C4-2B (cell line): ENCODE measurements at regions not wholly inside any gene's neighbourhood (a gene's known extent, or its start where the extent isn't known, plus 50 kb on each side); places are given as distances from the start of the nearest gene placed in this dataset.
"Not testable (repeated sequence)": the region's sequence is repeated elsewhere in the genome, so short reads cannot be mapped to it uniquely, and the experiment has no call there.

Experiments used
- H3K27ac ChIP-seq: fragments of 450-650 bp; 2 replicates; pipeline ENCODE4 v1.5.1; 2017
- ZFX ChIP-seq: fragments of 450-650 bp; IDR thresholded peaks from 2 replicates; pipeline ENCODE4 v1.6.1; 2017
- TF ChIP-seq, protein P1 (sequence below): fragments of 450-650 bp; conservative IDR thresholded peaks from 2 replicates; pipeline ENCODE4 v1.5.1; 2017; ENCODE audit warnings: mild to moderate bottlenecking

- TF ChIP-seq, protein P1, sequence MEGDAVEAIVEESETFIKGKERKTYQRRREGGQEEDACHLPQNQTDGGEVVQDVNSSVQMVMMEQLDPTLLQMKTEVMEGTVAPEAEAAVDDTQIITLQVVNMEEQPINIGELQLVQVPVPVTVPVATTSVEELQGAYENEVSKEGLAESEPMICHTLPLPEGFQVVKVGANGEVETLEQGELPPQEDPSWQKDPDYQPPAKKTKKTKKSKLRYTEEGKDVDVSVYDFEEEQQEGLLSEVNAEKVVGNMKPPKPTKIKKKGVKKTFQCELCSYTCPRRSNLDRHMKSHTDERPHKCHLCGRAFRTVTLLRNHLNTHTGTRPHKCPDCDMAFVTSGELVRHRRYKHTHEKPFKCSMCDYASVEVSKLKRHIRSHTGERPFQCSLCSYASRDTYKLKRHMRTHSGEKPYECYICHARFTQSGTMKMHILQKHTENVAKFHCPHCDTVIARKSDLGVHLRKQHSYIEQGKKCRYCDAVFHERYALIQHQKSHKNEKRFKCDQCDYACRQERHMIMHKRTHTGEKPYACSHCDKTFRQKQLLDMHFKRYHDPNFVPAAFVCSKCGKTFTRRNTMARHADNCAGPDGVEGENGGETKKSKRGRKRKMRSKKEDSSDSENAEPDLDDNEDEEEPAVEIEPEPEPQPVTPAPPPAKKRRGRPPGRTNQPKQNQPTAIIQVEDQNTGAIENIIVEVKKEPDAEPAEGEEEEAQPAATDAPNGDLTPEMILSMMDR = no peak
- TF ChIP-seq ZFX = no peak
- H3K27ac ChIP-seq = no peak overlapping the region
These were observed 293.5 kb downstream of the CGGBP1 start for GRCh38 chr3:87765256-87765655.

DNA sequence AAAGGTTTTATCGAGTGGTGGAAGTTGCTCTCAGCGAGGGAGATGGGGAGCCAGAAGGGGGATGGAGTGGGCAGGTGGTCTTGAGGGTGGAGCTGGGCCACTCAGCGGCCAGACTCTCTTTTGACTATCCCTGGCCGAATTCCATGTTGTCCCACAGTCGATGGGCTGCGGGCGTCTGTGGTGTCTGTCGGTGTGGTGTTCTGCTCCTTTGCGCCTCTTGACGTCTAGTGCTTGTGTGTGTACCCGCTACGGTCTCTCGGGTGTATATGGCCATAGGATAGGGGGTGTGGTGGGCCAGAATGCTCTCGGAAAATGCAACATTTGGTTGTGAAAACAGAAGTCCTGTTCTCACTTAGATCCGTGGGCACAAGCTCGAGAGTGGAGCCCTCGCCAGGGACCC is 297.0 kb downstream of the CGGBP1 start:
- no peak overlapping the region for H3K27ac ChIP-seq
- TF ChIP-seq ZFX = no peak
- TF ChIP-seq, protein P1 = no peak

DNA sequence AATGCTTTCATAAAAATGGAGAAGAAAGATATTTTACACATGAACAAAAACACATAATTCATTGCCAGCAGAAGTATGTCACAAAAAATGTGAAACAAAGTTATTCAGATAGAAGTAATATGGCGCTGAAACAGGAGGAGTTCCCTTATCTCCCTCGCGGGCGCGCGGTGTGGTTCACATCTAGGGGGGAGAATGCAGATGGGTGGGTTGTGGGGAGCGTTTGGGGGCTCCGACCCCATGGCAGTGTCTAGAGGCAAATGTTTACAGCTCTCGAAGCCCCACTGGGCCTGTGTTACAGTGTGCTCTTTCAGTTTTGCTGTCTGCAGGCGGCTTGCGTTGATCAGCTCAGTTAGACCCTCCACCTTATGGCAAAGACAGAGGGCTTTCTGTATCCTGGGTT is 297.5 kb downstream of the CGGBP1 start:
- no peak for TF ChIP-seq ZFX
- TF ChIP-seq, protein P1 = no peak

GRCh38 chr3:87756616-87757015 is 302.2 kb downstream of the CGGBP1 start:
- TF ChIP-seq ZFX = no peak
- TF ChIP-seq, protein P1 = no peak
- H3K27ac ChIP-seq = no peak overlapping the region

More for the DNA sequence above, 297.5 kb downstream of the CGGBP1 start:
- H3K27ac ChIP-seq = no peak overlapping the region

GRCh38 chr3:87755852-87756251 is 303.0 kb downstream of the CGGBP1 start:
- H3K27ac ChIP-seq = no peak overlapping the region
- TF ChIP-seq, protein P1 = no peak
- TF ChIP-seq ZFX = no peak

GRCh38 chr3:87742250-87742649 is 316.6 kb downstream of the CGGBP1 start:
- H3K27ac ChIP-seq = no peak overlapping the region
- TF ChIP-seq, protein P1 = no peak
- no peak for TF ChIP-seq ZFX

GRCh38 chr3:87740894-87741293 is 317.9 kb downstream of the CGGBP1 start:
- not testable (repeated sequence) for H3K27ac ChIP-seq

- not testable (repeated sequence) for H3K27ac ChIP-seq
These were observed 321.0 kb downstream of the CGGBP1 start for GRCh38 chr3:87737817-87738216.
